Activated gamma-delta T cell (primary cell): ENCODE measurements at regions not wholly inside any gene's neighbourhood (a gene's known extent, or its start where the extent isn't known, plus 50 kb on each side); places are given as distances from the start of the nearest gene placed in this dataset.
"Not testable (repeated sequence)": the region's sequence is repeated elsewhere in the genome, so short reads cannot be mapped to it uniquely, and the experiment has no call there.

ENCODE experiments used
- DNase-seq: peaks from one replicate; lab custom pipeline; 2025; lab: John Stamatoyannopoulos, UW

GRCh38 chr21:16116798-16117197 lies 387.0 kb downstream of the USP25 start:
- no peak for DNase-seq

DNA sequence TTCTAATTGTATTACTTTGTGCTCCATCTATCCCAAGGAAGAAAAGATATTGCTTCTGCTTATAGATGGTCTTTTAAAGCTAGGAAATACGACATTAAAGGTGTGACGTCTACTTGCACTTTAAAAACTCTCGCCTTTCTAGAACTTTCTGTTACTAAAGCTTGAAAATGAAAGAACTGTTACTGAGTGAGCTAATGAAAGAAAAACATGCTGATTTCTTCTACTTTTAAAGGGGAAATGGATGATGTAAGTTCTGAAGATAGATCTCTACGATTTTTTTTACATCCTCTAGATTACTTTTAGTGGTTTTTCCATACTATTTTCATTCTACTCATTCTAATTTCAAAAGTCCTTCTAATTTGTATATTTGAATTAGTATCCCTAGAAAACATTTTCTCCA lies 387.5 kb downstream of the USP25 start:
- DNase-seq, result no peak

- DNase-seq, result no peak
These were observed 388.2 kb downstream of the USP25 start for GRCh38 chr21:16117851-16118590.

- DNase-seq, result no peak
These were observed 394.8 kb downstream of the USP25 start for GRCh38 chr21:16124378-16125138.

DNA sequence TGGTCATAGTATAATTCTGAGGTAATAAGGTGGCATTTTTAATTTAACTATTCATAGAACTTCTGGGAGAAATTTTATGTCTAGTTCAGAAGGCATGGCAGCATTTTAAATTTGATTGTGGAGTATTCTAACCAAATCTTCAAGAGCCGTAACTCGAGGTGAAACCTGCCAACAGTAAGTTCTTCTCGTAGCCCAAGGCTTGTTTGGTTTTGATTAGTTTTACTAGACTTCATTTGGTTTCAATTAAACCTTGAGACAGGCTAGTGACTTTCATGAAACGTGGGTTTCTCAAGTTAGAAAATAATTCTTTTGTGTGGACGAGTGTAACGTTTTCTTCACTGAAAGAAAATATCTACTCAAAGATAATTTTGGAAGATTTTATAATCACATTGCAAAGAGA lies 395.5 kb downstream of the USP25 start:
- no peak for DNase-seq

GRCh38 chr21:16132453-16132852 lies 402.7 kb downstream of the USP25 start:
- DNase-seq, result not testable (repeated sequence)

DNA sequence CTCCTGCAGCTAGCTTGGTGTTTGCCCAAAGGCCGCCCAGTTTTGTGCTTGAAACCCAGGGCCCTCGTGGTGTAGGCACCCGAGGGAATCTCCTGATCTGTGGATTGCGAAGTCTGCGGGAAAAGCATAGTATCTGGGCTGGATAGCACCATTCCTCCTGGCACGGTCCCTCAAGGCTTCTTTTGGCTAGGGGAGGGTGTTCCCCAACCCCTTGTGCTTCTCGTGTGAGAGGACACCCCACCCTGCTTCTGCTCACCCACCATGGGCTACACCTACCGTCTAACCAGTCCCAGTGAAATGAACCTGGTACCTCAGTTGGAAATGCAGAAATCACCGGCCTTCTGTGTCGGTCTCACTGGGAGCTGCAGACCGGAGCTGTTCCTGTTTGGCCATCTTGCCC lies 403.5 kb downstream of the USP25 start:
- DNase-seq, result no peak

- DNase-seq, result no peak
These were observed 404.4 kb downstream of the USP25 start for GRCh38 chr21:16134134-16134533.

DNA sequence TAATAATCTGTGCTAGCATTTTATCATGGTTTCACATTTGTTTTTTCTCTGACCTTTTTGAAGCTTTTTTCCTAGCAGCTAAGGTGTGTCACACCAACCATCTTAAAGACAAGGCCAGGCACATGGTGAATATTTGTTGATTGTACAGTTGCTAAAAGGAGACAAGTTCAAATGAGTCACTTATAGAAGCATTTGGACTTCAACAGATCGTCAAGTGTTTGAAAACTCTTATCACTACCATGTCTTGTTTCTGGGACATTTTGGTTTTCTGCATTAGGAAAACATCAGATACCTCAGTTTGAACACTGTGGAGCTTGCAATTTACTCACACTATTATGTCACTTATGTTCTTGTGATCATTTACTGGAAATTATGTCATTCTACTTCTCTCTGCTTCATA lies 407.3 kb downstream of the USP25 start:
- DNase-seq, result no peak

- DNase-seq, result no peak
These were observed 415.3 kb downstream of the USP25 start for GRCh38 chr21:16145052-16145451.

DNA sequence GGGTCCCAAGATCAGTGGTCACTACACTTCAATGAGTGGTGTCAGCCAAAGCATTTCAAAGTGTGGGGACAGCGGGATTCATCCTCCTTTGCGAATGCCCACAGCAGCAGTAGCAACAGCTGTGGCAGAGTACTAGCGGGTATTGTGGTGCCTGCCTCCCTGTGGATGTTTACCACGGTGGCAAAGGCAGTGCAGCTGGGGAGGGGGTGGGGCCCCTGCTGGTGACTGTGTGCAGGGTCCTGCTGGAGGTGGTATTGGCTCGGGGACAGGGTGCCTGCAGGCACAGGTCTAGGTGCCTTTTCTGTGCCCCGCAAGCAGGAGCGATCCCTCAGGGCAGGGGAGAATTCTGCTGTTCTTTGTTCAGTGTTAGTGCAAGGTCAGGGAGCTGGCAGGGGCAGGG lies 415.7 kb downstream of the USP25 start:
- DNase-seq, result no peak

- DNase-seq, result no peak
These were observed 424.5 kb downstream of the USP25 start for GRCh38 chr21:16154321-16154720.

DNA sequence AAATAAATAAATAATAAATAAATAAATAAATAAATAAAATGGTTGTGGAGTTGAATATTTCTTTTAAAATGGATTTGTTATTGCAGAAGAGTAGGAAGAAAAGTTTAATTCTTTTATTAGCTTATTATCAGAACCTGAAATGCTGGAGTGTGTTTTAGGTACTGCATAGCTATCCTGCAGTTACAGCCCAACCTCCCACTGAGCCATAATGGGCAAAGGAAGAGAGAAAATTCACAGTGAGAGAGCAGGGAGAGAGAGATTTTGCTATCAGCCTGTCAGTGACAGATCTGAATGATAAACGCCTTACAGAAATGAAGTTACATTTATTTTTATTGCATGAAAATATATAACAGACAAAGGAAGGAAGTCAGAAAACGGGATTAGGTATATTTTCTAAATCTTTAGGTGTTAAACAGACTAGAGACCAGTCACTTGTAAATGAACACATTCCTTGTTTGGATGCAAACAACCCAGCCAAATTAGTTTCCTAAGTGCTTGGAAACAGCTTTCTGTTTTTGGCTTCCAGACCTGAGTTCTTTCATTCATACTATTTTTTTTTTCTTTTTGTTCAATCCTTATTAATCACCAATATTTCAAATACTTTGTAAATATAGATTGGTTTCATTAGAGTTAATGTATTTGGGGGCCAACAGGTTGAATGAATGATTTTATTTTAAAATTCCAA lies 425.3 kb downstream of the USP25 start:
- no peak for DNase-seq

- no peak for DNase-seq
These were observed 427.2 kb downstream of the USP25 start for GRCh38 chr21:16156841-16157489.

GRCh38 chr21:16159213-16159970 lies 429.6 kb downstream of the USP25 start:
- no peak for DNase-seq

DNA sequence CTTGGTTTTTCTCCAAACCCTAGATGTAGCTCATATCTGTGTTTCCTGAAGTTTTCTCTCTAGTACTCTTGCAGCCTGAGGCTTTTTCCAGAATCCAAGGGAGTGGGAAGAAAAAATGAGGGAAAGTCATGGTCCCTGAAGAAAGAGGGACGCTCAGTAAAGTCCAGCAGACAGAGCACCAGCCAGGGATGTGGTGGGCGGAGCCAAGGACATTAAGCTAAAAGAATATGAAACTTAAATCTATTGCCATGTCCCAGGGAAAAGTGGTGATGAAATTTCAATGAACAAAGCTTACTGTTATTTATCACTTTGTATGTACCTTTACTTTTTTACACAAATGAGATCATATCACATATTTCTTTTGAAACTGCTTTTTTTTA lies 430.2 kb downstream of the USP25 start:
- DNase-seq, result no peak

GRCh38 chr21:16162953-16163352 lies 433.2 kb downstream of the USP25 start:
- no peak for DNase-seq

DNA sequence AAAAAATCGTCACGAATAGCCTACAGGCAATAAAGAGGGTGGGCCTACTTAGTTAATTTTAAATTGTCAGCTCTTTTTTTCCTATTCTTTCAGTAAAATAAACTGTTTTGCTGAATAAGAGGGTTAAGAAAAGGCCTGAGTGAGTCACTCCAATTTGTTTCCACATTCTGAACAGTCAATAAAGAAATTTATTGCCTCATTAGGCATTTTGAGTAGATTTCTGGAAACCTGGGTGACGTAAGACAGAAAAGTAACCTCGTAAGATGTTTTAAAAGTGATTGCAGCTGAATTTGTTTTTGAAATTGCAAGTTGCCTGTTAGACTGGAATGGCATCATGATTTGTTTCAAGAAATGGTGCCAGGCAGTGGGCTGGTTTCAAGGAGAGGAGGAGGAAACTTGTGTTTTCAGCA lies 439.3 kb downstream of the USP25 start:
- no peak for DNase-seq

DNA sequence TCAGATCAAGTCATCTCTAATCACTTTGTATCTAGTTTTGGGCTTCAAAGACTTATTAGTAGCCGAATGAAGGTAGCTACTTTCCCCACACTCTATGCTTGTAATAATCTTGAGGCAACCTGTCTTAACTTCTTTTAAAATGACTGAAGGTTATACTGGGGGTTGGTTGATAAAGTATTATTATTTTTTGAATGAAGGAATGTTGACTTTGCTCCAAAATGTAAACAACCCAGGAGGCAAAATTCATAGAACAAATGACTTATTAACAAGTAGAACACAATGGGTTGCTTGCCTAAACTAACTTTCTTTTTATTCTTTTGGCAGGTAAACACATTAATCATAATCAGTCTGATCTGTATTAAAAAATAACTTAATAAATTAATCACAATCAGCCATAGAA lies 440.0 kb downstream of the USP25 start:
- no peak for DNase-seq

DNA sequence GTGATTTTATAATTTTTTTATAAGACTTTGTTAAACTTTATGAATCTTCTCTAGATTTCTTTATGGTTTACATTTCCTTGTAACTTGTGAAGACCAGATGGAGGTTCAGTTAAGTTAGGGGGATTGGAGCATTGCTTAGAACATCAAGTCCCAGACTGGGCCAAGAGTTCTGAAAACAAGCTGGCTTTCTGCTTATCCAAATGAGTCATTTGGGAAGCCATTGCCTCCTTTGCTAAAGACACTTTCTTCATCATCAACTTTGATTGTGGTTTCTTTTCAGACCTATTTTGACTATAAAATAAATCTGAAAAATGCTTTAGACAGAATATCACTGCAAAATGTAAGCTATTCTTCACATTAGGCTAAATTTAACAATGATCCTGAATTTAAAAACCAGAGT lies 446.8 kb downstream of the USP25 start:
- no peak for DNase-seq

DNA sequence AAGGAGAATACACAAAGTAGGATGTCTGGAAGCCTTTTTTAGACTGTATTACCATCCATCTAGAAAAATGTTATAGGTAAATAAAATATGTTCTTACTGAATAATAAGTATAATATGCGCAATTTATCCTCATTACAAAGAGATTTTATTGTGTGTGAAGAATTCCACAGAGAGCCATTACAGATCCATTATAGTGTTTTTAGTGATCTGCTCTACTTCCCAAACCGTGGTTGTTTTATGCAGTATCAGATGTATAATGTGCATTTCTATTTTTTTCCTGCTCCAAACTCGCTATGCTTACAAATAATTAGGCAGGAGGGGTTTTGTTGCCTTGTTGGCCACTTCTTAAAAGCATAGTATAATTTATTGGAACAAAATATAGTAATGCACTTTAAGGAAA lies 447.8 kb downstream of the USP25 start:
- DNase-seq, result no peak

DNA sequence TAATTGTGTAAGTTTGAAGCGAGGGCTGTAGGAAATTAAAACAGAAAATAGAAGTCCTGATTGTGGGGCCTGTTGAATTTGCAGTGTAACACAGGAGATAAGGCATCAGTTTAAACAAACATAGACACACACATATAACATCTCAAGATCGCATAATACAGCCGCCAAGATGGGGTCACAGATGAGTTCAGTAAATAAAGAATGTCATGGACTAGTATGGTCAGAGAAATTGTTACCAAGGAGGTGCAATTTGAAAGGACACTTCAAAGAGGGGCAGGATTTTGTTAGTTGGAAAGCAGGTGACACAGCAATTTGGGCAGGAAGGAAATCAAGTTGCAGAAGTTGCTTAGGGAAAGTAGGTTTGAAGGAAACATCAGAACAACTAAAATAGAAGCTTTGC lies 450.0 kb downstream of the USP25 start:
- DNase-seq, result no peak
